NCI-H1694 (cell line): ENCODE measurements at regions not wholly inside any gene's neighbourhood (a gene's known extent, or its start where the extent isn't known, plus 50 kb on each side); places are given as distances from the start of the nearest gene placed in this dataset.
"Not testable (repeated sequence)": the region's sequence is repeated elsewhere in the genome, so short reads cannot be mapped to it uniquely, and the experiment has no call there.

Experiments
- DNase-seq: peaks from one replicate; lab custom pipeline; 2025; lab: John Stamatoyannopoulos, UW

DNA sequence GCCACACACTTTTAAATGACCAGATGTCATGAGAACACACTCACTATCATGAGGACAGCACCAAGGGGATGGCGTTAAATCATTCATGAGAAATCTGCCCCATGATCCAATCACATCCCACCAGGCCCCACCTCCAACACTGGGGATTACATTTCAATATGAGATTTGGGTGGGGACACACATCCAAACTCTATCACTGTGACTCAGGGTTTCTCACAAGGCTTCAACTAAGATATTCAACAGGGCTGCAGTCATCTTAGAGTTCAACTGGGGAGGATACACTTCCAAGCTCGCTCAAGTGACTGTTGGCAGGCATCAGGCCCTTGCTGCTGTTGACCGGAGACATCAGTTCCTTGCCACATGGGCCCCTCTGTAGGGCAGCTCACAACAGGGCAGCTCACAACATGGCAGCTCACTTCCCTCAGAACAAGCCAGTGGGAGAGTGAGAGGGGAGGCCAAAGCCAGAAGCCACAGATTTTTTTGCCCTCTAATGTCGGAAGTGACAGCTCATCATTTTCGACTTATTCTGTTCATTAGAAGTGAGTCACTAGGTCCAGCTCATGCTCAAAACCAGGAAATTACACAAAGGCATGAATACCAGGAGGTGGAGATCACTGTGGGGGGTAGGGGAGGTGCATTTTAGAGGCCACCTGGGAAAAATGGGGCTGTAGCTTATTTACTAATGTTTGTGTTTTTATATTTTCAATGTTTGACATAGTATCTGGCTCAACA lies 50.8 kb upstream of the PTHLH start:
- DNase-seq, result no peak

DNA sequence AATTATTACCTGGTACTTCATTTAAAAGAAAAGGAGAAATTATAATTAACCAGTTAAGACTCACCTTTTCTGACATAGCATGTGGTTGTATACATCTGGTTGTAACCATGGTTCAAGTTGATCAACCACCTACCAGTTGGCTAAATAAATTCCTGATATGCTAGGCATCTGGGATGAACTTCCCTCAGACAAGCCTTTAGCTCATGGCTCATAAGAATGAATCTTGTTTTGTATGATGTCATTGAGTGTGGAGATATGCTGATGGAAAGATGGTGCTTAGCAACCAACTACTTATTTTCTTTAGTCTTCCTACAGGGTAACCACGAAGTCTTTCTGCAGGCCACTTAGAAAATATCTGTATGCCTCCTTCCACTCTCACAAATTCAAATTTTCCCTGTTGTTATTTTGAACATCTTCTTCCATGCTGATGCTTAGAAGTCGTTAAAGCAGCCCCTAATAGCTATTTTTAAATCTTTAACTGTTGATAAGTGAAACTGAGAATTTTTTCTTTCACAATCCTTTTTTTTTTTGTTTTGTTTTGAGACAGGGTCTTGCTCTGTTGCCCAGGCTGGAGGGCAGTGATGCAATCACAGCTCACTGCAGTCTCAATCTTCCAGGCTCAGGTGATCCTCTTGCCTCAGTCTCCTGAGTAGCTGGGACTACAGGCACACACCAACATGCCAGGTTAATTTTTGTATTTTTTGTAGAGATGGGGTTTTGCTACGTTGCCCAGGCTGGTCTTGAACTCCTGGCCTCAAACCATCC lies 51.9 kb upstream of the PTHLH start:
- DNase-seq, result no peak

DNA sequence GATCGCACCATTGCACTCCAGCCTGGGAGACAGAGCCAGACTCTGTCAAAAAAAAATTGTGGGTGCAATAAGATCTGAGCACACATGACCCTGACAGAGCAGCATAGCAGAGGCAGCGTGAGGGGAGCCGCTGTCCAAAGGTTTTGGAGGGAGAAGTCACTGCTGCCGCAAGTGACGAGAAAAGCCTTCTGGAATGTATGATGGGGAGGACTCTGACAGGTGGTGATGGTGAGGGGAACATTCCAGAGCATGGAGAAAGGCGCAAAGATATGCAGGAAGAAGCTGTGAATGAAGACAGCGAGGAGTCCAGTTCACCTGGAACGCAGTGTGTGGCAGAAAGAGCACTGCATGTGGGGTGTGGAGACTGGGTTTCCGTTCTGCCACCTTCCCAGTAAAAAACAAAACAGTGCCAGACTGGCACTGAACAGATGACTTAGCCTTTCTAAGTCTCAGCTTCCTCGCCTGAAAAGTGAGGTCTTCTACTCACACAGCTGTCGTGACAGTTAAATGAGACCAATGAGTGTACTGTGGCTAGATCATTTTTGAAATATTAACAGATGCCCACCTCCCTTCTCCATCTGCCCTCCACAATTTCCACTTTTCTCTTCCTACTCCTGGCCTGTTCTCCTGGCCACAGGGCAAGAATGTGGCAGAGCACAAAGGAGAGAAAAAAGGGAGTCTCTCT lies 53.4 kb upstream of the PTHLH start:
- DNase-seq, result peak; percentile 91

DNA sequence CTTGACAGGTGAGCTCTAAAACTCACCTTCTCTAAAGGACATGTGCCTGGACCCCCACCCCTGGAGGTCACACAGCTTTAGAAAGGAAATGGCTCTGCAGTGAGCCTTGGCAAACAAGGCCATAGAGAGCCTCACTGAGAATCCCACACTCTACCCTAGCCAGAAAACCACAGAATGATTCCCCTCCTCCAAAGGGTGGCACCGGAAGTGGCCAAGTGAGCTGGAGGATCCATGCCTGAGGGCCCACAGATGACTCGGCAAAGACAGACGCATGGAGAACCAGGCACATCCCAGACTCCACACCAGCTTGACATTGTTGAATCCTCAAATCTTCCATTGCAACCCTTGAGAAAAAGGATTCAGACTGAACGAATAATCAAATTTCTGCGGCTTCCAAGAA lies 54.2 kb upstream of the PTHLH start:
- peak; percentile 67 for DNase-seq

DNA sequence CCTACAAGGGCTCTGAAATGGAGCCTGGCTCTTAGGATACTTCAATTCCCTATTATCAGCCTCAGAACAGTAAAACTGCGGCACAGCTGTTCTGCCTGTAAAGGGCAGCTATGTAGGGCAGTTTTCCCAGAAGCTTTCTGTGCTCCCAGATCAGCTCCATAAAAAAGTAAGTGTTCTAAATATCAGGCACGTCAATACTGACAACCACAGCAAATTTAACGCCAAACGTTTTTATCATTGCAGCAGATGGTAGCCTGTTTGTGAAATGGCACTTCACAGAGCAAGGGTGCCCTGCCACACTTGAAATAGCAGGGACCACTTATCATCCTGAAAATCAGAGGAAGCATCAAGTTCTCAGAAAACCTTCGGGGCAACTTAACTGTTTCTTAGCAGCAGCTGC lies 54.8 kb upstream of the PTHLH start:
- DNase-seq, result peak; percentile 97

DNA sequence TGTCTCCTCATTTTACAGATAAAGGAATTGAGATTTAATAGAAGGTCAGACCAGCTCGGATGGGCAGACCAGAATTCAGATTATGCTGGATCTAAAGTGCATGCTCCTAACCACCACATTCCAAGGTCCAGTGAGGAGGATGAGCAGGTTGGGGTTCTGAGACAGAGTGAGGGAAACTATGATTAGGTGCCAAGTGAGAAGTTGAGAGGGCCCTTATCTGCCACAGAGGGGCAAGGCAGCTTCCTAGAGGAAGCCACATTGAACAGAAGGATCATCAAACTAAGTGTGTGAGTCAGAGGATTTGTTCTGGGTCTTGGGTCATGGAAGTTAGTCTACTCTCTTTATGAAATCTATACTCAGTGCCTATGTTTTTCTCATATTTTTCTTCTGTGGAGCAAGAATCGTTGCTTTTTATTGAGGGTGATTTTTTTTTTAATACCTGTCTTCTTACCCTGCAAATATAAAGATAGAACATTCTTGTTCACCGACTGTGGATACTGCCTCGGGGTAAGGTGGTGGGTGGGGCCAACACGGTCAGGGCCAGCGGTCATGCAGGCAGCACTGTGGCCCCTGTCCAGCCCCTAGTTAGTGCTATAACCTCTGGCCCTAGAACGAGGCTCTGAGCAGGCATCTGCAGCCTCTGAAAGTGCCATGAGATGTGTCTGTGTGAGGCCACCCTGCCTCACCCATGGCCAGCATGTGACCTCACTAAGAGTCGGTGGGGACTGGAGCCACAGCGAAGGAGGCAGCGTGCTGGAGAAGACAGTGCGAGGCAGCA lies 55.6 kb upstream of the PTHLH start:
- peak; percentile 29 for DNase-seq

DNA sequence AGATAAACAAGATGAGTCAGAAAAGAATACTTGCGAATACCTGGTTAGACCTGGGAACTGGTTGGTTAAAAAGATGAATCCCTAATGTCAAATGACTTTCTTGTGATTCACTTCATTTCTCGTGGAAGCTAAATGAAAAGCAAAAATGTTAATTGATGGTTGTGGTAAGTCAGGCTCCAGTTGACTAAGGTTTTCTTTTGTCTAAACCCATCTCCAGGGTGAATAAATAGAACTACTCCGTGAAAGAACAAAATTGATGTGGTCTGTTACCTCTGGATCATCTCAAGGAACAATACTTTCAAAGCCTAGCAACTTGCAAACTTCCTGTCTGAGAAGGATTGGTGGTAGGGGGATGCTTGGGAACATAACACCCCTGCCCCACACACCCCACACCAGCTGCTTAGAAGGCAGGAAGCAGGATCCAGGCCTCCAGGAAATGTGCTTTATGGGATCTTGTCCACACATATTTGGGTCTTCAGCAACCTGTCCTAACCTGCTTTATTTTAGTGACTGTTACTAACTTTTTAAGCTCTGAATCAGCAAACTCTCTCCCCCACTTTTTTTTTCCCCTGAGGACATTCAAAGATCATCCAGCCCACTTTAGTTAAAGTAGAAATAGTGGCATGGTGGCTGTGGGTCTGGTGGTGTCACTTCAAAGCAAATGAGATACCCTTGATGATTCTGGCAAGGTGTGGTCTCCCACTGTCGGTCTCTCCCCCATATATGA lies 60.4 kb upstream of the PTHLH start:
- DNase-seq, result no peak

DNA sequence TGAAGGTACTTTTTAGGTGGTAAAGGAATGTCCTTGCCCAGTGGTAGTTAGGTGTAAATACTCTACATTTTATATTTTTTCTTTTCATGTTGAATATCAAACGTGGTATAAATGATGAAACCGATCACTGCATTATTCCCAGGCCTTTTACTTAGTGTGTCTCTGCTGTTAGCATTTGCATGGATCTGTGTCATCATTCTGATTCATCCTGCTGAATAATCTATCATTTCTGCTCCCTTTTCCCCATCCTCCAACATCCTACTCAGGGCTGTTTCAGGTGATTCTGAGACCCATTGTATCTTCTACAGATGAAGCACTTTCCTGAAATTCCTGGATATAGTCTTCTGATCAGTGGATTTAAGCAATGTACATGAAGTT lies 61.0 kb upstream of the PTHLH start:
- no peak for DNase-seq

DNA sequence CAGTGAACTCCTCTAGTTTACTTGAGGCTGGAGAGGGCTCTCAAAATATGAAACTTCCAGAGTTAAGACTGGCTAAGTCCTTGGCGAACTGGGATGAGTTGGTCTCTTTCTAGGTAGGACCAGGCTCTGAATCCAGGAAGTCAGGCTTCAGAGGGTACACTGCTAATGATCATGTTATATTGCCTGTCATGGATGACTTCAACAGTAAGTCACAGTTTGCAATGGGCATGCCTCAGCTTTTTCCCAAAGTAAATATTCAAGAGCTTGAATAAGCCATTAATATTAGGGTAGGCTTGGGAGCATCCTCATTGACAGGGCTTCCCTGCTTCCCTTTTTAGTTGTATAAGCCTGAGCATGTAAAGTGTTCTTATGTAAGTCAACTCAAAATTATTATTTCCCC lies 61.7 kb upstream of the PTHLH start:
- DNase-seq, result no peak

DNA sequence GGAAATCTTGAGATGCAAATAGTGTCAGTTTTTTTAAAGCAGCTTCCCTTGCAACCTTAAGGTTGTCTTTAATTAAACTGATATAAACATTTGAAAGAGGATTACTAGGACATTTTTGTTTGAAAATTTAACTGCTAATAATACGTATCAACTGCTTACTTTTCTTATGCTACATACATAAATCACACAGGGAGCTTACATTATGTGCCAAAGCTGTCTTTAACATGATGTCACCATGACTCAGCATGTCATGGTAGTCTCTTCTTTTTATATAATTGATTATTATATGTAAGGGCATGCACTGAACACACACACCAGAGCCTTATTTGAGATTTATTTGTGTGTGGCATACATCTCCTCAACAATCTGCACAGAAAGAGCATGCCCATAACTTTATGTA lies 63.0 kb upstream of the PTHLH start:
- DNase-seq, result no peak

DNA sequence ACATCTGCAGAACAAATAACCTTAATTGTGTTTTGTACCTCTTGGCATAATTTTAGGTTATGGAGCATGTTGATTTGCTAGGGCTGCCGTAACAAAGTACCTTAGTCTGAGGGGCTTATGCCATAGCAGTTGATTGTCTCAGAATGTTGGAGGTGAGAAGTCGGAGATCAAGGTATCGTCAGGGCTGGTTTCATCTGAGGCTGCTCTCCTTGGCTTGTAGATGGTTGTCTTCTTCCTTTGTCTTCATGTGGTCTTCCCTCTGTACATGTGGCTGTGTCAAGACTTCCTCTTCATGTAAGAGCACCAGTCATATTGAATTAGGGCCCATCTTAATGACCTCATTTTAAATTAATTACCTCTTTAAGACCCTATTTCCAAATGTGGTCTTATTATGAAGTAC lies 64.4 kb upstream of the PTHLH start:
- no peak for DNase-seq

DNA sequence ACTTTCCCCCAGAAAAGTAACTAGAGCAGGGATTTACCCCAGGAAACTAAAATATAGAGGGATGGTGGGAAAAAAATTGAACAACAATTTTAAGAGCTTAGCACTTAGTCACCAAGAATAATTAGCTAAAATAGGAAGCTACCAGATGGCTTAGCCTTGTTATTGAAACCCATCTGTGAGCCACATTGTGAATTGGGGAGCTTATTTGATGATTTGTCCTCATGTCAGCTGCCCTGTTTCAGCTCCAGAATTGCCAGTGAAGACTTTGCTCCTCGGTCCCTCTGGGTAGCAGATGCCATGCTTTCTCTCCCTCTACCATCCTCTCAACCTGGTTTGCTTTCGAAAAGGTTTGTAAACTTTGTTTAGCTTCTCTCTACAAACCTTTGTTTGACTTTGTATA lies 67.7 kb upstream of the PTHLH start:
- DNase-seq, result peak; percentile 98

DNA sequence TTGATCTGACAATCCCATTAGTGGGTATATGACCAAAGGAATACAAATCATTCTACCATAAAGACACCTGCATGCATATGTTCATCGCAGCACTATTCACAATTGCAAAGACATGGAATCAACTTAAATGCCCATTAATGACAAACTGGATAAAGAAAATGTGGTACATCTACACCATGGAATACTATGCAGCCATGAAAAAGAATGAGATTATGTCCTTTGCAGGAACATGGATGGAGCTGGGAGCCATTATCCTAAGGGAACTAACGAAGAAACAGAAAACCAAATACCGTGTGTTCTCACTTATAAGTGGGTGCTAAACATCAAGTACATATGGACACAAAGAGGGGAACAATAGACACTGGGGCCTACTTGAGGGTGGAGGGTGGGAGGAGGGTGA lies 74.1 kb upstream of the PTHLH start:
- DNase-seq, result not testable (repeated sequence)

DNA sequence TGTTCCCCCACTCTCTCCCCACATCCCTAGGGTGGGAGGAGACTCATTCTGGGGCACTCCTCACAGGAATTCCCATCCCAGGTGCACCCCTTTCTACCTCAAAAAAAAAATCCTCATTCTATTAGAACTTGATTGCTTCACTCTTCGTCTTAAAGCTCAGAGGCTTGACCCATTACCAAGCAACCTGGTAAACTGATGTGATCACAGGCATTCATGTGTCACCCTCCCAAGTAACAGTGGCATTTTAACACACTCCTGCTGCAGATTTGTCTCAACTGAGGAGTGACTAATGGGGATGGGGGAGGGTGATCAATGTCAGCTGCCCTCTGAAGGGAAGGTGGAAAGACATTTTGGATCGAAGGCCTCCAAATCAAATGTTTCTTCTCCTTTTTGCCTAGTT lies 78.1 kb upstream of the PTHLH start:
- DNase-seq, result no peak

DNA sequence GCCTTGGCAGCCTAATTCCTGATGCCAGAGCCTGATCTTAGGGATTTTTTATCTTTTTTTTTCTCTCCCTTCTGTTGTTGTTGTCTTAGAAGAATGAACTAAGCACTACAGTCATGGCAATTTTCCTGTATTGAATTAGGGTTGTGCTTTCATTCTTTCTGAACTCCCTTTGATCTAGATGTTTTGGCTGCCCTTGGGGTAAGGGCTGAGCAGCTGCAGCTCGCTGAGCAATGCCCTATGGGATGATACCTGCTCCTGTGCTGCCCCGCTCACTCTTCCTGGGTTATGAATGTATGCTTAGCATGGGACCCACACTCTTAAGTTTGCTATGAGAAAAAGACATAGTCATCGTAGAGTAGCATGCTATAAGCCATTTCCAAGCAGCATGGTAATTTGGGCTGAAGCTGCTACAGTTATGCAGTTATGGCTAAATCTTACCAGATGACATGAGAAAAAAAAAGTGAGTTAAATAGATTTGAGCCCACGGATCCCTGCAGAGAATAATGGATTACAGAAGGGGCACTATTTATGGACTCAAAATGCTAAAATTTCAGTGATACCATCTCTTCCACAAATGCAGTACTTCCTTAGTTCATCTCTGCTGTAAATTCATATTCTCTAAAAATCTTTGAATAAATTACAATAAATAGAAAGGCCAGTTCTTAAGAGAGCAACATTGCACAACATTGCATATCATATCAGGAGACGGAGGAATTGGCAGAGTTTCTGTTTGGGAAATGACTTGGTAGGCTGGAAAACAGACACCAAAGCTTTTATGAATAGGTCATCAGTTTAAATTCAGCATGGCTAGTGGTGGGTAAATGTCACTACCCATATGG lies 79.2 kb upstream of the PTHLH start:
- no peak for DNase-seq

DNA sequence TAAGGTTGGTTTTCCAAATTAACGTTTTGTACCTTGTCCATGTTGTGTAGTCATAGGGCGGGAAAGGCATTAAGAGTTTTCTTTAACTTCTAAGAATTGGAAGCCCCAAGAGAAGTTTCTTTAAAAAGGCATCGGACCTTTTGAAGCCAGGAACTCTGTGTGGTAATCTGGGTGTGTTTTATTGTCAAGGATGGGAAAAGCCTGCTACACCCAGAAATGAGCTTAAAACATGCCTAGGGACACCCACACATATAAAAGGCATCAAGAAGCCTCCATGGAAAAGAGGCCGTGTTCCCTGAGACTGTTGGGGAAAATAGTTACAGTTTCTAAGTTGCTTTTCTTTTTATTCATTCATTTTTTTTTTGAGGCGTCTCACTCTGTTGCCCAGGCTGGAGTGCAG lies 81.0 kb upstream of the PTHLH start:
- no peak for DNase-seq

DNA sequence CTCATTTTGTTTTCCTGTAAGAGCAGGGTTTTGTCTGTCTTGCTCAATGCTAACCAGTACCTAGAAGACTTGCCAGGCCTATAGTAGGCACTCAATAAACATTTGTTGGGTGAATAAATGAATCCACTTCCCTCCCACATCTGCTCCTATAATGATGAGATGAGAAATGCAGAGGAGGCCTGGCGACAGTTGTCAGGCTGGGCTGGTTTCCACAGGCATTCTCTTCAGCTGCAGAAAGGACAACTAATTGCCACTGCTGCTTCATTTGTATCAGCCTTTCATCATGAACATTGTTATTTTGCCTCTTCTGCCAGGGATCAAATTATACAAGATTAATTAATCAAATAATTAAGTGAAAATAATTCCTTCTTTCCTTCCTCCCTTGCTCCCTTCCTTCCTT lies 82.0 kb upstream of the PTHLH start:
- no peak for DNase-seq

DNA sequence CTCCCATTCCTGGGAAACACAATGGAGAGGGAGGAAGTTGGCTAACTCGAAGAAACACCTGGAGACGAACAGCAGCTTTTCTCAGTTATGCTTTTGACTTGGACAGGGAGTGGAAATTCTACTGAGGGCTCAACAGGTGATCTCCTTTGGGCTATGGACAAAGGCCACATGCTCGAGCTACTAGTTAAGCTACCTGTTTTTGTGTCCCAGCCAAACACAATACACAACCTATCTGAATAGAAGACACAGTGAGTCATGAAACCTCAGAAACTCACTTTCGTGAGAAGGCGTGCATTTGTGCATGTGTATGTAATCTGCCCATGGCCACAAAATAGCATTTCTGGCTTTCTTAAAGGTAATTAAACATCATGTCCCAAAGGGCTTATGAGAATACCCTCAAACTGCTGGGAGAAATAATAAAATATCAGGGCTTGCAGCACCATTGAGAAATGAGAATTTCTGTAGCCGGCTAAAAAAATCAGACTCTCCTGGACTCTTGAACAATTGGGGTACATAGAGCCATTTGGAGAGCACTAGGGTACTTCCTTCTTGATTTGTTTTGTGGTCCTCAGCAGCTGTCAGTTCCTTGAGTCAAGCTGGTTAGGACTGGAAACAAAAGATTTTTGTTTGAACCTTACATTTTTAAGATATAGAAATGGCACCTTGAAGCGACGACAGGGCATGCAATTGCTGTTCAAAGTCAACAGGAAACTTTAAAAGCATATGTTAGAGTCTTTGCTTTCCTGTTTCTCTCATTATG lies 85.5 kb upstream of the PTHLH start:
- DNase-seq, result no peak

DNA sequence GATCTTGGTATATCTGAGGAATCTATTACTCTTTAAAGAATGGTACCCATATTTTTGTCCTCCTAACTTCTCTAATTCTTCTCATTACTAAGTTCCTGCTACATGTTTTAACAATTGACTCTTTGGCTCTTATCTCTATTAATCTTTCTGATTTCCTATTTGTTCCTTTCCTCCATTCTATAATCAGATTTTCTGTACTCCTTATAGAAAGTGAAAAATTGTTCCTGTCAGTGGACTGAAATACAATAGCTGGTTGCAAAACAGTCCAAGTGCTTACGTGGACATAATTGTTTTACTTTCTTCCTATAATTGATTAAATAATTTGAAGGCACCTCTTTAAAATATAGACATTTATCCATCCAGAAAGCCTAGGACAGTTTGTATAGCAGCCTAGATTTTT lies 86.7 kb upstream of the PTHLH start:
- no peak for DNase-seq

DNA sequence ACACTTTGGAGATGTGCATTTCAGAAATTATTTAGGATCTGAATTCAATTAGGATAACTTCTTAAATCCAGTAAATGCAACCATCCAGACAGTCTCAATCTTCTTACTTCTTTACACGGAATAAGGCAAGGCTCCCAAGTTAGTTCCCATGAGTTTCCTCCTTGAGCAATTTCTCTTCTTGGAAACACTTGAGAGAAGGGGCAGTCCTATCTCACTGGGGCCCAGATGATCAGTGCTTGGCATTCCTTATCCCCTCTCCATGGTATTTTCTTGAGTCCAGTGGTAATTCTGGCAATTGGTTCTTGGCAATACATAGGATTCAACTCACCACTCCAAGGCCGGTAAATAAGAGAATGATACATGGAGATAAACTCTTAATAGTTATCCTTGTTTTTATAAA lies 87.1 kb upstream of the PTHLH start:
- DNase-seq, result no peak
